Mesendoderm (in vitro differentiated cells): ENCODE measurements at regions not wholly inside any gene's neighbourhood (a gene's known extent, or its start where the extent isn't known, plus 50 kb on each side); places are given as distances from the start of the nearest gene placed in this dataset.

Experiments used
- DNase-seq: peaks from one replicate; pipeline ENCODE4 v3.0.0; 2013
- H2AK5ac ChIP-seq: 2 replicates; pipeline ENCODE4 v1.6.1; 2013; ENCODE audit warnings: low read length, inconsistent platforms
- H2BK120ac ChIP-seq: 2 replicates; pipeline ENCODE4 v1.6.1; 2013; ENCODE audit warnings: low read depth, mild to moderate bottlenecking, low read length, moderate library complexity, mixed read lengths
- H2BK15ac ChIP-seq: replicated peaks from 2 replicates; pipeline ENCODE4 v1.6.1; 2013; ENCODE audit warnings: low read depth, mild to moderate bottlenecking, moderate library complexity
- H2BK5ac ChIP-seq: 2 replicates; pipeline ENCODE4 v1.6.1; 2013; ENCODE audit warnings: low read length, inconsistent platforms
- H3K18ac ChIP-seq: 2 replicates; pipeline ENCODE4 v1.6.1; 2013; ENCODE audit warnings: mild to moderate bottlenecking, low read length, mixed read lengths
- H3K23ac ChIP-seq: one replicate; pipeline ENCODE4 v1.6.1; 2013; ENCODE audit warnings: low read length
- H3K27ac ChIP-seq: 2 replicates; pipeline ENCODE4 v1.5.1; 2013; ENCODE audit warnings: low read depth, mild to moderate bottlenecking, inconsistent platforms, low read length, moderate library complexity
- H3K27me3 ChIP-seq: 2 replicates; pipeline ENCODE4 v1.6.1; 2013; ENCODE audit warnings: low read length, control low read depth, mild to moderate bottlenecking, inconsistent platforms; ENCODE audit not compliant: insufficient read depth, poor library complexity
- H3K36me3 ChIP-seq: 2 replicates; pipeline ENCODE4 v1.6.1; 2013; ENCODE audit warnings: low read length, inconsistent platforms; ENCODE audit not compliant: control insufficient read depth, insufficient read depth
- H3K4ac ChIP-seq: one replicate; pipeline ENCODE4 v1.6.1; 2013; ENCODE audit warnings: low read depth, mild to moderate bottlenecking, low read length, moderate library complexity
- H3K4me1 ChIP-seq: 2 replicates; pipeline ENCODE4 v1.6.1; 2013; ENCODE audit warnings: low read depth, low read length, inconsistent platforms; ENCODE audit not compliant: control insufficient read depth
- H3K4me2 ChIP-seq: 2 replicates; pipeline ENCODE4 v1.6.1; 2013; ENCODE audit warnings: low read length
- H3K4me3 ChIP-seq: 2 replicates; pipeline ENCODE4 v1.5.1; 2013; ENCODE audit warnings: mild to moderate bottlenecking, low read length
- H3K56ac ChIP-seq: one replicate; pipeline ENCODE4 v1.6.1; 2013; ENCODE audit warnings: low read length
- H3K79me1 ChIP-seq: 2 replicates; pipeline ENCODE4 v1.6.1; 2013; ENCODE audit warnings: low read length, inconsistent platforms
- H3K79me2 ChIP-seq: 2 replicates; pipeline ENCODE4 v1.6.1; 2013; ENCODE audit warnings: mild to moderate bottlenecking, low read length; ENCODE audit not compliant: control insufficient read depth, insufficient read depth
- H3K9ac ChIP-seq: 2 replicates; pipeline ENCODE4 v1.6.1; 2013; ENCODE audit warnings: low read length, inconsistent platforms
- H4K5ac ChIP-seq: one replicate; pipeline ENCODE4 v1.6.1; 2013; ENCODE audit warnings: low read length
- H4K8ac ChIP-seq: one replicate; pipeline ENCODE4 v1.6.1; 2013; ENCODE audit warnings: low read depth, mild to moderate bottlenecking, control low read depth, low read length, moderate library complexity
- WGBS: extraction: QIAGEN DNeasy Blood & Tissue Kit; methylation state at CpG from one replicate; pipeline ENCODE4 v1.1.7; 2013; ENCODE audit warnings: low lambda C conversion rate, missing lambda C conversion rate; ENCODE audit not compliant: insufficient coverage; ENCODE audit errors: extremely low coverage; 5-methylcytosine and 5-hydroxymethylcytosine counted together

- H3K23ac ChIP-seq: no peak overlapping the region
- H2BK5ac ChIP-seq: no peak overlapping the region
- DNase-seq: no peak
- no peak overlapping the region for H2AK5ac ChIP-seq
- H3K4me2 ChIP-seq: no peak overlapping the region
- no peak overlapping the region for H3K56ac ChIP-seq
- H4K5ac ChIP-seq: no peak overlapping the region
- H3K4me1 ChIP-seq: no peaks in the 10 kb centered on the region
- H3K27me3 ChIP-seq: no peaks in the 10 kb centered on the region
- H3K79me2 ChIP-seq: no peaks in the 10 kb centered on the region
- no peaks in the 10 kb centered on the region for H3K36me3 ChIP-seq
- H3K9ac ChIP-seq: no peak overlapping the region
- H2BK15ac ChIP-seq: no peak overlapping the region
- H3K27ac ChIP-seq: no peak overlapping the region
- H3K4ac ChIP-seq: no peak overlapping the region
- H3K18ac ChIP-seq: no peak overlapping the region
- WGBS: no CpG with 5 or more reads among the region's 2 CpGs
- no peak overlapping the region for H4K8ac ChIP-seq
- H3K79me1 ChIP-seq: no peaks in the 10 kb centered on the region
- H3K4me3 ChIP-seq: no peak overlapping the region
- H2BK120ac ChIP-seq: no peak overlapping the region
Measured at GRCh38 chr4:115609631-115610030, 496.2 kb upstream of the NDST4 start.

- no peaks in the 10 kb centered on the region for H3K27me3 ChIP-seq
- H3K4me3 ChIP-seq: no peak overlapping the region
- no peaks in the 10 kb centered on the region for H3K4me1 ChIP-seq
- H3K18ac ChIP-seq: no peak overlapping the region
- H2BK5ac ChIP-seq: no peak overlapping the region
- H3K23ac ChIP-seq: no peak overlapping the region
- no CpG with 5 or more reads among the region's 3 CpGs for WGBS
- H3K4ac ChIP-seq: no peak overlapping the region
- H3K36me3 ChIP-seq: no peaks in the 10 kb centered on the region
- no peaks in the 10 kb centered on the region for H3K79me2 ChIP-seq
- no peak overlapping the region for H3K4me2 ChIP-seq
- H3K9ac ChIP-seq: no peak overlapping the region
- no peak overlapping the region for H2BK15ac ChIP-seq
- no peak overlapping the region for H2AK5ac ChIP-seq
- no peak overlapping the region for H4K8ac ChIP-seq
- H2BK120ac ChIP-seq: no peak overlapping the region
- no peak overlapping the region for H4K5ac ChIP-seq
- no peak overlapping the region for H3K27ac ChIP-seq
- H3K79me1 ChIP-seq: no peaks in the 10 kb centered on the region
- H3K56ac ChIP-seq: no peak overlapping the region
- DNase-seq: no peak
Measured at GRCh38 chr4:115607311-115607710, 493.9 kb upstream of the NDST4 start.

GRCh38 chr4:115596265-115597001 lies 483.0 kb upstream of the NDST4 start:
- Histone ChIP-seq H3K4me1 (no peaks in the 10 kb centered on the region), H3K36me3 (no peaks in the 10 kb centered on the region), H4K8ac (no peak overlapping the region), H3K4me3 (no peak overlapping the region), H3K56ac (no peak overlapping the region), H3K79me2 (no peaks in the 10 kb centered on the region), H3K9ac (no peak overlapping the region), H3K18ac (no peak overlapping the region), H2BK120ac (no peak overlapping the region), H3K4ac (no peak overlapping the region), H4K5ac (no peak overlapping the region), H3K23ac (no peak overlapping the region), H3K27ac (no peak overlapping the region), H3K27me3 (no peaks in the 10 kb centered on the region), H2BK5ac (no peak overlapping the region), H2AK5ac (no peak overlapping the region), H2BK15ac (no peak overlapping the region), H3K4me2 (no peak overlapping the region), H3K79me1 (no peaks in the 10 kb centered on the region)
- peak; percentile 35 for DNase-seq
- no CpG with 5 or more reads among the region's 3 CpGs for WGBS

- Histone ChIP-seq H3K27me3 (no peaks in the 10 kb centered on the region), H3K4me3 (no peak overlapping the region), H4K8ac (no peak overlapping the region), H2BK5ac (no peak overlapping the region), H3K36me3 (no peaks in the 10 kb centered on the region), H3K27ac (no peak overlapping the region), H3K4me1 (no peaks in the 10 kb centered on the region), H3K23ac (no peak overlapping the region), H2BK15ac (no peak overlapping the region), H2AK5ac (no peak overlapping the region), H3K9ac (no peak overlapping the region), H3K56ac (no peak overlapping the region), H3K4ac (no peak overlapping the region), H3K4me2 (no peak overlapping the region), H3K79me2 (no peaks in the 10 kb centered on the region), H3K79me1 (no peaks in the 10 kb centered on the region), H2BK120ac (no peak overlapping the region), H3K18ac (no peak overlapping the region), H4K5ac (no peak overlapping the region)
- no peak for DNase-seq
Measured at GRCh38 chr4:115580901-115581300, 467.5 kb upstream of the NDST4 start.

- Histone ChIP-seq H3K23ac (no peak overlapping the region), H3K79me2 (no peaks in the 10 kb centered on the region), H3K4ac (no peak overlapping the region), H3K4me1 (no peaks in the 10 kb centered on the region), H3K56ac (no peak overlapping the region), H3K79me1 (no peaks in the 10 kb centered on the region), H3K9ac (no peak overlapping the region), H2AK5ac (no peak overlapping the region), H3K27me3 (no peaks in the 10 kb centered on the region), H3K18ac (no peak overlapping the region), H2BK5ac (no peak overlapping the region), H3K4me3 (no peak overlapping the region), H3K4me2 (no peak overlapping the region), H4K8ac (no peak overlapping the region), H2BK120ac (no peak overlapping the region), H3K27ac (no peak overlapping the region), H4K5ac (no peak overlapping the region), H3K36me3 (no peaks in the 10 kb centered on the region), H2BK15ac (no peak overlapping the region)
- peak; percentile 59 for DNase-seq
- no CpG with 5 or more reads among the region's 1 CpG for WGBS
Measured at GRCh38 chr4:115575851-115576250, 462.4 kb upstream of the NDST4 start.

GRCh38 chr4:115562506-115562905 lies 449.1 kb upstream of the NDST4 start:
- no peak overlapping the region for H2AK5ac ChIP-seq

More at GRCh38 chr4:115562506-115562905, 449.1 kb upstream of the NDST4 start:
- H3K27me3 ChIP-seq: no peaks in the 10 kb centered on the region
- H3K23ac ChIP-seq: no peak overlapping the region
- H3K56ac ChIP-seq: no peak overlapping the region
- H3K18ac ChIP-seq: no peak overlapping the region
- no peak overlapping the region for H4K8ac ChIP-seq
- no peaks in the 10 kb centered on the region for H3K36me3 ChIP-seq
- H3K4me2 ChIP-seq: no peak overlapping the region
- no peak overlapping the region for H2BK15ac ChIP-seq
- no peak overlapping the region for H3K4ac ChIP-seq
- DNase-seq: peak; percentile 87
- H3K4me3 ChIP-seq: no peak overlapping the region
- no peak overlapping the region for H4K5ac ChIP-seq
- no peak overlapping the region for H3K27ac ChIP-seq
- H3K4me1 ChIP-seq: no peaks in the 10 kb centered on the region
- H3K79me2 ChIP-seq: no peaks in the 10 kb centered on the region
- no peak overlapping the region for H2BK120ac ChIP-seq
- no peak overlapping the region for H2BK5ac ChIP-seq
- no peaks in the 10 kb centered on the region for H3K79me1 ChIP-seq
- WGBS: no CpG with 5 or more reads among the region's 2 CpGs
- no peak overlapping the region for H3K9ac ChIP-seq
